ENCODE measurements at regions not wholly inside any gene's neighbourhood (a gene's known extent, or its start where the extent isn't known, plus 50 kb on each side); places are given as distances from the start of the nearest gene placed in this dataset.

DNA sequence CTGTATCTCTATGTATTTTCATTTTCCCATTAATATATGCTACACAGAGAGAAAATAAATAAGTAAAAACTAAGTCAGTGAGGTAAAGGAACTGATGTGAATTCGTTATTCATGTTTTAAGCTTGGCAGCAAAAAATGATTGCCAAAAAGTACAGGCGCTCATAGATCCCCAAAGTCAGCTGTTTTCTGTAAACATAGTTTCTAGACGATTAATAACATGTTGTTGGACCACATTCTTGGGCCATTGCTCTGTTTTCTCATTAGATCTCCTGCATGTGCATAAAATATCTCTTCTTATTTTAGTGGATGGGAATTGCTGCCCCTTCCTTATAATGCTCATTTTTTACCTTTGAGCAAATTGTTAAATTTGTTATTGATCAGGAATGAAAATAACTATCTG is 215.2 kb downstream of the TLE1 start:
- CTCF ChIA-PET: no interaction called here
- H3K4me3 Mint-ChIP-seq: no peak overlapping the region
- no peak overlapping the region for H3K27ac Mint-ChIP-seq
- H3K36me3 Mint-ChIP-seq: no peaks in the 10 kb centered on the region
- no peaks in the 10 kb centered on the region for H3K4me1 Mint-ChIP-seq
- no peak for DNase-seq
- H3K27me3 Mint-ChIP-seq: no peaks in the 10 kb centered on the region
- H3K9me3 Mint-ChIP-seq: no peaks in the 10 kb centered on the region

DNA sequence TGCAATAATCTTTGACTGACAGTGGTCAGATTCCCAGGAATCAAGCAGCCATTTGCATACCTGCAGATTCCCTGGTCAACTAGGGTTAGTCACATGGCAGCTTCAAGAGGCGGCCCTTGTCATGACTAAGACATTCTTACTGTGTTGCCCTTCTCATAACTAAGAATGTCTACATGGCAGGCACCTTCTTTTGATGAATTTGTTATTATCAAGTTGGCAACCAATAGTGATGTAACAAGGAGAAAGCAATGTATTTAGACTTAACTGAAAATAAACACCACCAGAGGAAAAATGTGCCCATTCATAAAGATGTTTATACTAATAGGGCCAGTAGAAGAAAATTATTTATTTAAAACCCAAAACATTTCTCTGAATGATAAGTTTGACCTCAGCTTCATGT is 215.6 kb downstream of the TLE1 start:
- Mint-ChIP-seq H3K9me3 (no peaks in the 10 kb centered on the region), H3K4me3 (no peak overlapping the region), H3K27me3 (no peaks in the 10 kb centered on the region), H3K36me3 (no peaks in the 10 kb centered on the region), H3K27ac (no peak overlapping the region), H3K4me1 (no peaks in the 10 kb centered on the region)
- no peak for DNase-seq
- CTCF ChIA-PET: no interaction called here

- Mint-ChIP-seq H3K4me1 (no peaks in the 10 kb centered on the region), H3K4me3 (no peak overlapping the region), H3K36me3 (no peaks in the 10 kb centered on the region), H3K9me3 (no peaks in the 10 kb centered on the region), H3K27me3 (no peaks in the 10 kb centered on the region), H3K27ac (no peak overlapping the region)
- CTCF ChIA-PET: no interaction called here
- no peak for DNase-seq
Measured at GRCh38 chr9:81473206-81473605, 216.1 kb downstream of the TLE1 start.

DNA sequence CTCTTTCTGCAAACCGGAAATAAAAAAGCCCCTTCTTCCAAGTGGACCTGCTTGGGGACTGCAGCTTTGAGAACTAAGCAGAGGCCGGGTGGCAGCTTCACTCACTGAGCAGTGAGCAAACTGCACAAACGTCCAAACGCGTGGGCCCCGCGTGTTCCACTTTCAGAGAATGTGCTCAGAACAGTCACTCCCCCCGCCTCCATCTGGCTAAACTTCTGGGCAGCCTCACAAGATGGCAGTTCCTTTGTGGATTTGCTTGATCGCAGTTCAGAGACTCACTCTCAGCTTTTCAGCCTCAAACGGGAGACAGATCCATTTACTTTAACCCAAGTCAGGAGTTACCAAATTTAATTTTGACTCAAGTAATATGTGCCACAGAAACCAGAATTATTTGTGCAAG is 216.6 kb downstream of the TLE1 start:
- no peaks in the 10 kb centered on the region for H3K4me1 Mint-ChIP-seq
- no peak for DNase-seq
- no peaks in the 10 kb centered on the region for H3K36me3 Mint-ChIP-seq
- H3K27me3 Mint-ChIP-seq: no peaks in the 10 kb centered on the region
- no peak overlapping the region for H3K4me3 Mint-ChIP-seq
- CTCF ChIA-PET: no interaction called here
- no peak overlapping the region for H3K27ac Mint-ChIP-seq
- H3K9me3 Mint-ChIP-seq: no peaks in the 10 kb centered on the region

DNA sequence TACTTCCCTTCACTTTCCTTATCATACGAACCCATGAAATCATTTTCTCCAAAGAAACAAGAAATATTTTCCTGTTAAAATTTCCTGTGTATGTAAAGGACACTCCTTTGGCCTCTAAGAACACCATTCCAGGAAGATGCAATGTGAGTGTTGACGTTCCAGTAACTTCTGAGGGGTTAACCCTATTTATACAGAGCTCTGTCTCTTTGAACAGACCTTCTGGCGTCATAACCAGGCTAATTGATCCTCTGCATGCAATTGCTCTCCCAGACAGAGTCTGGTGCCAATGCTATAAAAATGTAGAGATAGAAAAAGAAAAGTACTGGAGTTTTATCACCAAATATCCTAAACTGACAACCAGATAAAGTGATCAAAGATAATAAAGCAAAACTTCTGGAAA is 218.5 kb downstream of the TLE1 start:
- Mint-ChIP-seq H3K9me3 (no peaks in the 10 kb centered on the region), H3K27me3 (no peaks in the 10 kb centered on the region), H3K27ac (no peak overlapping the region), H3K4me3 (no peak overlapping the region), H3K4me1 (no peaks in the 10 kb centered on the region), H3K36me3 (no peaks in the 10 kb centered on the region)
- CTCF ChIA-PET: no interaction called here
- no peak for DNase-seq

DNA sequence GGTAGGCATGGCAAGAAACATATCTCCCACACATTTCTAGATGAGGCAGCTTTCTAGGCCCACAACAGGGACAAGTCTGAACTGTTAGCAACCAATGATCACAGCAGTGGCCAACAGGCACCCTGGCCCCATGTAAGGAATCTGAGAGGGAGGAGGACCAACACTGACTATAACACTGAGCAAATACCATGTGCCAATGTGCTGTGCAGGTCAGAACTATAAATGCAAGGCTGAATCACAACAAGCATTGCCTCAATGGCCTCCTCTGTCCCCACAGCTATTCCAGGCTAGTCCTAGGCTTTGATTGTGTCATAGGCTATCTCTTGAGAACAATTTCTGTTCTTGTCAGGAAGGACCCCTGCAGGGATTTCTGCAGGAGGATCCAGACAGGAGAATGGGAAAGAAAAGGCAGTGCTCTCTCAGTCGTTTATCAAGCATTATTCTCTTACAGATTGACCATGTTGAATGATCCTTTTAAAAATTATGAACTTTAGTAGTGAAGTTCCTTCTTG is 221.2 kb downstream of the TLE1 start:
- no peaks in the 10 kb centered on the region for H3K36me3 Mint-ChIP-seq
- no peak overlapping the region for H3K27ac Mint-ChIP-seq
- no peak overlapping the region for H3K4me3 Mint-ChIP-seq
- no peak for DNase-seq
- CTCF ChIA-PET: no interaction called here
- H3K27me3 Mint-ChIP-seq: no peaks in the 10 kb centered on the region
- H3K9me3 Mint-ChIP-seq: no peaks in the 10 kb centered on the region
- H3K4me1 Mint-ChIP-seq: no peaks in the 10 kb centered on the region

- no peaks in the 10 kb centered on the region for H3K9me3 Mint-ChIP-seq
- no peak for DNase-seq
- no peaks in the 10 kb centered on the region for H3K27me3 Mint-ChIP-seq
- H3K4me1 Mint-ChIP-seq: no peaks in the 10 kb centered on the region
- no peak overlapping the region for H3K27ac Mint-ChIP-seq
- H3K36me3 Mint-ChIP-seq: no peaks in the 10 kb centered on the region
- CTCF ChIA-PET: no interaction called here
- no peak overlapping the region for H3K4me3 Mint-ChIP-seq
Measured at GRCh38 chr9:81466981-81467380, 222.4 kb downstream of the TLE1 start.

DNA sequence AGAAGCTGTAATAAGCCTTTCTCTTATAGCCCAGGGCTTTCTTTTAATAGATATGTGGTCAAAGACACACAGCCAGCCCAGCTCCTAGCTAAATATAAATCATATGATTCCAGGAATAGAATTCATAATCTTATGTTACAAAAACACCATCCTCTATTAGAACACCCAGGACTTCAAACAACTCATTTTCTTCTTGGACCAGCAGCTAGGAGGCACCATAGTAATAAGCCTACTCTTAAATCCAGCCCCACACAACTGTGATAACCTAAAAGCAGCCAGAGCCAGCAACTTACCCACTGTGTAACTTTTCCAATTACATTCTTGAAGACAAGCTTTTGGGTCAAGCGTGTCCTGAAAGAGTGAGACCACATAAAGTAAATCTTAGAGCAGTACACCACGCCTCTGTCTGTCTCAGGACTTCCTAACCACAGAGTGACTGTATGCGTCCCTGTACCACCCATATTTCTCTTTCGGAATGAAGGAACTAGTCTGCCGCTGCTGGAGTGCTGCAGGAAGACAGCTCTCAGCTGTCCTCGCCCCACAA is 223.8 kb downstream of the TLE1 start:
- Mint-ChIP-seq H3K27ac (no peak overlapping the region), H3K4me3 (no peak overlapping the region), H3K9me3 (no peaks in the 10 kb centered on the region), H3K36me3 (no peaks in the 10 kb centered on the region), H3K27me3 (no peaks in the 10 kb centered on the region), H3K4me1 (no peaks in the 10 kb centered on the region)
- no peak for DNase-seq
- CTCF ChIA-PET: no interaction called here

DNA sequence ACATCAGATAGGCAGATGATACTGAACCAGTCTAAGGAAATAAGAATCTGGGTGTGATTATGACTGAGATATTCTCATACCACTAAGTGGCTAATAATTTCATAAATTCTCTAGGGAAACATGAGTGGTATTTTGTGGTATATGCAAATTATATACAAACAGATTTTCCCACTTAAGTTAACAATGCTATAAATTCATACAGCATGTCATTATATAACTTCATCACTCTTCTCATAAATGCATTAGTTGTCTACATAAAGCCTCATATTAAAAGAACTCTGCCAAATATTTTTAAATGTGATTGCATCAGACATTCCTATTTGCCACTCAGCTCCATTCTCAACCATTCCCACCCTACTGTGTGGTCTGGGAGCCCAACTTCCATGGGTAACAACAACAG is 226.5 kb downstream of the TLE1 start:
- no peak for DNase-seq
- Mint-ChIP-seq H3K27me3 (no peaks in the 10 kb centered on the region), H3K27ac (no peak overlapping the region), H3K4me1 (no peaks in the 10 kb centered on the region), H3K36me3 (no peaks in the 10 kb centered on the region), H3K9me3 (peaks cover 2% of the 10 kb centered on the region), H3K4me3 (no peak overlapping the region)
- CTCF ChIA-PET: no interaction called here

GRCh38 chr9:81461196-81461595 is 228.2 kb downstream of the TLE1 start:
- Mint-ChIP-seq H3K4me3 (no peak overlapping the region), H3K27ac (no peak overlapping the region), H3K27me3 (no peaks in the 10 kb centered on the region), H3K36me3 (no peaks in the 10 kb centered on the region), H3K9me3 (peaks cover 2% of the 10 kb centered on the region), H3K4me1 (no peaks in the 10 kb centered on the region)
- CTCF ChIA-PET: no interaction called here
- no peak for DNase-seq

- no peak for DNase-seq
- Mint-ChIP-seq H3K27ac (no peak overlapping the region), H3K36me3 (no peaks in the 10 kb centered on the region), H3K9me3 (peaks cover 2% of the 10 kb centered on the region), H3K27me3 (no peaks in the 10 kb centered on the region), H3K4me1 (no peaks in the 10 kb centered on the region), H3K4me3 (no peak overlapping the region)
- CTCF ChIA-PET: no interaction called here
Measured at GRCh38 chr9:81460693-81461092, 228.7 kb downstream of the TLE1 start.

DNA sequence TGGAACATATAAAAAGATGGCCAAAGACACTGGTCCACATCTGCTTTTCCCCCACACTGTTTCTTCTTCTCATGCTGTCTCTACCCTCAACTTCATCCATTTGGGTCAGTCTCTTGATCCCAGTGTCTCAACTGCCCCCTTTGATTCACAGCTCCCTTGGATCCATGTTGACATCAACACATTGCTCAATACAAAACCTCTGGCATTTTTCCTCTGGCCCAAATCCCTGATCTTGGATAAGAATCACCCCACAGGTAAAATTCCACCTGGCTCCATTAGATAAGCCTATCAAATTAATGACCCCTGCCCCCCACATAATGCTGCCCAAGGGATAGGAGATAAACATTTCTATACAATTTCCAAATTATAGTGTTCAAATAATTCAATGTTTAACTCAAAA is 229.8 kb downstream of the TLE1 start:
- H3K9me3 Mint-ChIP-seq: peaks cover 2% of the 10 kb centered on the region
- no peak overlapping the region for H3K4me3 Mint-ChIP-seq
- no peak overlapping the region for H3K27ac Mint-ChIP-seq
- DNase-seq: no peak
- no peaks in the 10 kb centered on the region for H3K36me3 Mint-ChIP-seq
- H3K27me3 Mint-ChIP-seq: no peaks in the 10 kb centered on the region
- CTCF ChIA-PET: no interaction called here
- H3K4me1 Mint-ChIP-seq: no peaks in the 10 kb centered on the region

DNA sequence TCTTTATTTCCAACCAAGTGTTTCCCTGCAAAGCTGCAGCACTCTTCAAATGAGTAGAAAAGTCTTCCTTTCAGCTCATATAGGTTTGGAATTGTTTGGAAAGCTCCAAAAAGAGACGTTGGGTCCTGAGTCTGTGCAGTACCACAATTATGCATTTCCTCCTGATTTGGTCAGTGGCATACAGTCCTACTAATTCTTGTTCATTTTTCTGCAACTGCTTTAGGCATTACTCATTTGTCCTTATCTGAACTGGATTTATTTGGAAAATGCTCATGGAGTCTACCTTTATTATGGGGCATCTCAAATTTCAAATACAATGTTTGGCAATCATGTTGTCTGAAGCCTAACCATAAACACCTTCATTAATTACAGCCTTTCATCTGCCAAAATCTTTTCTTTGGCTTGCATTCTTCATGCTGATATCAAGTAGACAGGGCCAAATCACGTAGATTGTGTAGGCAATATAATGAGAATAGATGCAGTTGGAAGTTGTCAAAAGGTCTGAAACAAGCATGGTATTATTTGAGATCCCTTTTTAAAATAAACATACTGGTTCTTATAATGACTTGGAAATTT is 232.8 kb downstream of the TLE1 start:
- H3K27ac Mint-ChIP-seq: no peak overlapping the region
- no peak overlapping the region for H3K4me3 Mint-ChIP-seq
- H3K36me3 Mint-ChIP-seq: no peaks in the 10 kb centered on the region
- peaks cover 2% of the 10 kb centered on the region for H3K9me3 Mint-ChIP-seq
- H3K4me1 Mint-ChIP-seq: no peaks in the 10 kb centered on the region
- H3K27me3 Mint-ChIP-seq: no peaks in the 10 kb centered on the region
- CTCF ChIA-PET: no interaction called here
- DNase-seq: no peak

DNA sequence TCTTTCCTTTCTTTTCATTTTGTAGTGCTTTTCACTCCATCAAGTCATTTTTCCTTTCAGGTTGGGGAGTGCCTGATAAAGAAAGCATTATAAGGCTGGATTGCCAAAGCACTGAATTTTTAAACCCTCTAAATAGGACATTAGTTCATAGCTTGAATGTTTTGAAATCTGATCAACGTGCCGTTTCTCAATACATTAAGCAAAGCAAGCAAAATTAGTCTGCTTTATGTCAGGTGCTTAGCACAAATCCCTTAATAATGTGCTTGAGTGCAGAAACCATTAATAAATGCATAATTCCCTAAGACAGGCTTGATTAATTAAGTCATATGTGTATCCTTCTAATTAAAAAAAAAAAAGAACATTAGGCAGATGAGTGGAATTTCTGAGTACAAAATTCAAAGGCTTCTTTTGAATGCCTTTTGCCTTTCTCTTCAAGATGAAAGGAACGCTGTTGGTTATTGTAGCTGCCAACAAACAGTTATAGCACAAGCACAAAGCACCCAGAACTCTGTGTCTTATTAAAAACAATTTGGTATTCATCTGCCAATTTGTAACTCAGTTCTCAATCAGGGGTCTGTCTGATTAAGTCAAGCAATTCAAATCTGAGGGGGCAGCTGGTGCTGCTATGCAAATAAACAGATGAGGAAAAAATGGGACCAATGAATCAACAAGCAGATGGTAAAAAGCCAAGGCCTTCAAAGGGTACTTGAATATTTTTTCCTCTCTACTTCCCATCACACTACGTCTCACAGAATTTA is 233.7 kb downstream of the TLE1 start:
- DNase-seq: no peak
- Mint-ChIP-seq H3K27me3 (no peaks in the 10 kb centered on the region), H3K4me3 (no peak overlapping the region), H3K36me3 (no peaks in the 10 kb centered on the region), H3K27ac (no peak overlapping the region), H3K4me1 (no peaks in the 10 kb centered on the region), H3K9me3 (peaks cover 4% of the 10 kb centered on the region)
- CTCF ChIA-PET: no interaction called here

DNA sequence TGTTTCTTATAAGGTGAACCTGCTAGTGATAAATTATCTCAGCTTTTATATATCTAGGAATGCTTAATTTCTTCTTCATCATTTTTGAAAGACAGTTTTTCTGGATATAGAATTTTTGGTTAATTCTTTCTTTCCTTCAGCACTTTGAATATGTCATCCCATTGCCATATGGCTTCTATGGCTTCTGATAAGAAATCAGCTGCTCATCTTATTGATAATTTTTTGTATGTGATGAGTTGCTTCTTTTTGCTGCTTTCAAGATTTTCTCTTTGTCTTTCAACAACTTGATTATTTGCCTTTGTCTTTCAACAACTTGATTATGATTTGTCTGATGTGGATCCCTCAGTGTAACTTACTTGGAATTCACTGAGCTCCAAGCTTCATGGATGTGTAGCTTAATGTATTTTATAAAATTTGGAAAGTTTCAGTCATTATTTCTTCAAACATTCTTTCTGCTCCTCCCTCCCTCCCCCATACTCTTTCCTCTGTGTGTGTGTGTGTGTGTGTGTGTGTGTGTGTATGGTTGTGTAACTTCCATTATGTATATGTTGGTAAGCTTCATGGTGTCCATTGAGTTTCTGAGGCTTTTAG is 243.9 kb downstream of the TLE1 start:
- Mint-ChIP-seq H3K36me3 (no peaks in the 10 kb centered on the region), H3K9me3 (peaks cover 5% of the 10 kb centered on the region), H3K27ac (no peak overlapping the region), H3K27me3 (no peaks in the 10 kb centered on the region), H3K4me3 (no peak overlapping the region), H3K4me1 (no peaks in the 10 kb centered on the region)
- CTCF ChIA-PET: no interaction called here
- no peak for DNase-seq
